C4-2B (cell line): ENCODE measurements at regions not wholly inside any gene's neighbourhood (a gene's known extent, or its start where the extent isn't known, plus 50 kb on each side); places are given as distances from the start of the nearest gene placed in this dataset.

Experiments
- CTCF ChIP-seq: fragments of 450-650 bp; conservative IDR thresholded peaks from 2 replicates; pipeline ENCODE4 v1.5.1; 2017; ENCODE audit warnings: mild to moderate bottlenecking
- ZFX ChIP-seq: fragments of 450-650 bp; IDR thresholded peaks from 2 replicates; pipeline ENCODE4 v1.6.1; 2017

GRCh38 chr18:2368102-2368501 is 203.2 kb downstream of the METTL4 start:
- TF ChIP-seq CTCF, result no peak
- TF ChIP-seq ZFX, result no peak
